Sigmoid colon (tissue), 6 donors: ENCODE measurements at regions not wholly inside any gene's neighbourhood (a gene's known extent, or its start where the extent isn't known, plus 50 kb on each side); places are given as distances from the start of the nearest gene placed in this dataset.

Source experiments
- DNase-seq: peaks from one replicate; pipeline ENCODE4 v3.0.0-alpha.2; 2019
- H3K27ac ChIP-seq, 4 donors: fragments of 200-600 bp; sonication (generic); one replicate each; pipeline ENCODE4 v1.5.1; 2016 to 2019; ENCODE audit warnings: mild to moderate bottlenecking in 1 of 4
- H3K27me3 ChIP-seq, 3 donors: fragments of 200-600 bp; sonication (generic); one replicate each; pipeline ENCODE4 v1.5.1; 2019; ENCODE audit warnings: mild to moderate bottlenecking in 1 of 3
- H3K36me3 ChIP-seq, 4 donors: fragments of 200-600 bp; sonication (generic); one replicate each; pipeline ENCODE4 v1.5.1; 2016 to 2019
- H3K4me1 ChIP-seq, 4 donors: fragments of 200-600 bp; sonication (generic); one replicate each; pipeline ENCODE4 v1.5.1; 2017 to 2019
- H3K4me3 ChIP-seq, 4 donors: fragments of 200-600 bp; sonication (generic); one replicate each; pipeline ENCODE4 v1.5.1; 2017 to 2019; ENCODE audit warnings: mild to moderate bottlenecking in 2 of 4, moderate library complexity in 1 of 4
- H3K9me3 ChIP-seq, 4 donors: fragments of 200-600 bp in 3 of 4; sonication (generic) in 3 of 4; one replicate each; pipeline versions ENCODE4 v1.5.1 to v1.6.1; 2013 to 2019
- EP300 ChIP-seq, 4 donors: sonication (generic); formaldehyde crosslinking; IDR thresholded peaks; one replicate each; pipeline ENCODE4 v1.6.1; 2017; ENCODE audit warnings: antibody characterized with exemption in 4 of 4
- POLR2A ChIP-seq, 2 donors: fragments of 450-650 bp; IDR thresholded peaks; one replicate each; pipeline ENCODE4 v1.6.1; 2016; ENCODE audit warnings: antibody characterized with exemption in 2 of 2, mild to moderate bottlenecking in 2 of 2, moderate library complexity in 2 of 2
- POLR2AphosphoS5 ChIP-seq, 4 donors: sonication (generic); formaldehyde crosslinking; IDR thresholded peaks; one replicate each; pipeline ENCODE4 v1.6.1; 2017; ENCODE audit warnings: antibody characterized with exemption in 4 of 4
- WGBS, 2 donors: extraction: QIAGEN DNeasy Blood & Tissue Kit; methylation state at CpG; one replicate each; pipeline ENCODE4 v1.1.7; 2013; 5-methylcytosine and 5-hydroxymethylcytosine counted together
- intact Hi-C: fragments of 100-400 bp; cut with DNase I; formaldehyde crosslinking; loops from one replicate; pipeline ENCODE4 v1.15.1; 2023
- TF ChIP-seq, protein P1 (sequence below), 4 experiments: fragments of 450-650 bp in 3 of 4; fragments of 200-600 bp in 1 of 4; IDR thresholded peaks; one replicate each; pipeline ENCODE4 v1.5.1; 2016 to 2019; ENCODE audit warnings: antibody characterized with exemption in 4 of 4, mild to moderate bottlenecking in 3 of 4, moderate library complexity in 2 of 4
- donor health status: healthy with polysubstance abuse.
- donor health status: healthy.

DNA sequence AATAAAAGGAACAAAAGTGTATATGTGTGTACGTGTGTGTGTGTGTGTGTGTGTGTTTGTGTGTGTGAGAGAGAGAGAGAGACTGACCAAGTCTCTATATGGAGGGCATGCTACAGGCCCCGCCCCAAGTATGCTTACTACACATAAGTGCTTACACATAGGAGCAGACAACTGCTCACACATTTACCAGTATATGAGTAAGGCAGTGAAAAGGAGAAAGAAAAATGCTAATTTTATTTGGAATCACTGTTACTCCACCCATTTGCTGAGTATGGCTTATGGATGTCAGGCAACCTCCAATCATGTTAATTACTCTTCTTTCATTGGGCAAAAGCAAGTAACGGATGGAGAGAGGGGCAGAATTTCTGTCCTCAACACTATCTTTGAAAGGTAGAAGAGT, 107.6 kb upstream of the STK26 start:
- DNase-seq: no peak
- Histone ChIP-seq H3K4me3 (no peak overlapping the region), H3K27me3 (no peaks in the 10 kb centered on the region), H3K27ac (no peak overlapping the region), H3K36me3 (no peaks in the 10 kb centered on the region), H3K9me3 (no peaks in the 10 kb centered on the region), H3K4me1 (no peaks in the 10 kb centered on the region)
- WGBS, 2 donors: 75 to 80% methylated on average over 3 of the region's 3 CpGs
- intact Hi-C loops: no loop called here
- TF ChIP-seq, protein P1, sequence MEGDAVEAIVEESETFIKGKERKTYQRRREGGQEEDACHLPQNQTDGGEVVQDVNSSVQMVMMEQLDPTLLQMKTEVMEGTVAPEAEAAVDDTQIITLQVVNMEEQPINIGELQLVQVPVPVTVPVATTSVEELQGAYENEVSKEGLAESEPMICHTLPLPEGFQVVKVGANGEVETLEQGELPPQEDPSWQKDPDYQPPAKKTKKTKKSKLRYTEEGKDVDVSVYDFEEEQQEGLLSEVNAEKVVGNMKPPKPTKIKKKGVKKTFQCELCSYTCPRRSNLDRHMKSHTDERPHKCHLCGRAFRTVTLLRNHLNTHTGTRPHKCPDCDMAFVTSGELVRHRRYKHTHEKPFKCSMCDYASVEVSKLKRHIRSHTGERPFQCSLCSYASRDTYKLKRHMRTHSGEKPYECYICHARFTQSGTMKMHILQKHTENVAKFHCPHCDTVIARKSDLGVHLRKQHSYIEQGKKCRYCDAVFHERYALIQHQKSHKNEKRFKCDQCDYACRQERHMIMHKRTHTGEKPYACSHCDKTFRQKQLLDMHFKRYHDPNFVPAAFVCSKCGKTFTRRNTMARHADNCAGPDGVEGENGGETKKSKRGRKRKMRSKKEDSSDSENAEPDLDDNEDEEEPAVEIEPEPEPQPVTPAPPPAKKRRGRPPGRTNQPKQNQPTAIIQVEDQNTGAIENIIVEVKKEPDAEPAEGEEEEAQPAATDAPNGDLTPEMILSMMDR (IDR thresholded peaks at IDR 0.05): no peak
- TF ChIP-seq EP300 (IDR thresholded peaks at IDR 0.05) (no peak), POLR2AphosphoS5 (IDR thresholded peaks at IDR 0.05) (no peak), POLR2A (IDR thresholded peaks at IDR 0.05) (no peak)

DNA sequence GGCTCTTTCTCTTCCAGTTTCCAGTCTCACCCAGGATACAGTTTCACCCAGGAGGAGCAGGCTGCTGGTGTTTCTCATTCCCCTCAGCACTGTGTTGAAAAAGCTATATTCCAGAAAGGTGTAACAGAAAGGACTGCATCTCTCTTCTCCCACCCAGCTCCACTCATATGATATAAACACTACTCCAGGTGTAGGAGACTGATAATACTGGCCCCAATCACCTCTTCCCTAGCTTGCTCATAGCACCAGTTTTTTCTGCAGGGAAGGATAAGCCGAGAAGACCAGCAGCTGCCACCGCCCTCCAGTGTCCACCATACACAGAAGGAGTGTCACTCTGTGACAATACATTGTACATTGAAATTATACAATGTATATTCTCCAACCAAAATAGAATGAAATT, 105.5 kb upstream of the STK26 start:
- H3K36me3 ChIP-seq: no peaks in the 10 kb centered on the region
- 92 to 95% methylated on average over 2 of the region's 2 CpGs for WGBS, 2 donors
- TF ChIP-seq POLR2A (IDR thresholded peaks at IDR 0.05): no peak
- no peak for TF ChIP-seq EP300 (IDR thresholded peaks at IDR 0.05)
- no peak for TF ChIP-seq POLR2AphosphoS5 (IDR thresholded peaks at IDR 0.05)
- TF ChIP-seq, protein P1 (IDR thresholded peaks at IDR 0.05): no peak
- intact Hi-C loops: no loop called here
- no peak for DNase-seq
- no peaks in the 10 kb centered on the region for H3K9me3 ChIP-seq
- no peak overlapping the region for H3K4me3 ChIP-seq
- no peaks in the 10 kb centered on the region for H3K4me1 ChIP-seq
- H3K27me3 ChIP-seq: no peaks in the 10 kb centered on the region
- no peak overlapping the region for H3K27ac ChIP-seq

DNA sequence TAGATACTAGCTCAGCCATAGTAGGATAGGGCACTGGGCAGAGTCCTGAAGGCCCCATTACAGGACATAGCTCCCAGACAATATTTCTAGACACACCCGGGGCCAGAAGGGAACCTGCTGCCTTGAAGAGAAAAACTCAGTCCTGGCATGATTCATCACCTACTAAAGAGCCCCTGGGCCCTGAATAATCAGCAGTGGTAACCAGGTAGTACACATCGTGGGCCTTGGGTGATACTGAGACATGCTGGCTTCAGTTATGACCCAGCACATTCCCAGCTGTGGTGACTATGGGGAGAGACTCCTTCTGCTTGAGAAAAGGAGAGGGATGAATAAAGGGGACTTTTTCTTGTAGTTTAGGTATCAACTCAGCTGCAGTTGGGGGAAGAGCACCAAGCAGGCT, 104.3 kb upstream of the STK26 start:
- Histone ChIP-seq H3K4me1 (no peaks in the 10 kb centered on the region), H3K4me3 (no peak overlapping the region), H3K36me3 (no peaks in the 10 kb centered on the region), H3K27me3 (no peaks in the 10 kb centered on the region), H3K9me3 (no peaks in the 10 kb centered on the region), H3K27ac (no peak overlapping the region)
- TF ChIP-seq POLR2AphosphoS5 (IDR thresholded peaks at IDR 0.05): no peak
- no peak for TF ChIP-seq POLR2A (IDR thresholded peaks at IDR 0.05)
- no peak for TF ChIP-seq EP300 (IDR thresholded peaks at IDR 0.05)
- TF ChIP-seq, protein P1 (IDR thresholded peaks at IDR 0.05): no peak
- WGBS, 2 donors: 80 to 92% methylated on average over 2 of the region's 2 CpGs
- intact Hi-C loops: no loop called here
- DNase-seq: no peak

DNA sequence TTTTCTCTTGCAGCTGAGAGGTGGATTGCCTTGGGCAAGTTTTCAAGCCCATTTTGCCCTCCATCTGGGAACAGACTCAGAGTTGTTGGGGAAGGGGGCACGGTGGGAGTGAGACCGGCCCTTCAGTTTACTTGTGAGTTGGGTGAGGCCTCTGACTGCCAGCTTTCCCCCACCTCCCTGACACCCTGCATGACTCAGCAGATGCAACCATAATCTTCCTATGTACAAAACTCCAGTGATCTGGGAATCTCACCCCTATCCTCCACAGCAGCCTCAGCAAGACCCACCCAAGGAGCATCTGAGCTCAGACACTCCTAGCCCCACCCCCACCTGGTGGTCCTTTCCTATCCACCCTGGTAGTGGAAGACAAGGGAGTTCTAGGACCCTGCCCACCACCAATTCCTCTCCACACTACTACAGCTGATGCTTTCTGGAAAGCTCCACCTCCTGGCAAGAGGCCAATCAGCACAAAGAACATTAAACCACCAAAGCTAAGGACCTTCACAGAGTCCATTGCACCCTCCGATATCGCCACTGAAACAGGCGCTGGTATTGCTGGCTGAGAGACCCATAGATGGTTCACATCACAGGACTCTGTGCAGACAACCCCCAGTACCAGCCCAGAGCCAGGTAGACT, 99.4 kb upstream of the STK26 start:
- TF ChIP-seq POLR2AphosphoS5 (IDR thresholded peaks at IDR 0.05) (no peak), EP300 (IDR thresholded peaks at IDR 0.05) (no peak), POLR2A (IDR thresholded peaks at IDR 0.05) (no peak)
- TF ChIP-seq, protein P1 (IDR thresholded peaks at IDR 0.05): no peak
- H3K4me3 ChIP-seq: no peak overlapping the region
- no peaks in the 10 kb centered on the region for H3K36me3 ChIP-seq
- no peaks in the 10 kb centered on the region for H3K4me1 ChIP-seq
- 93 to 94% methylated on average over 5 of the region's 5 CpGs for WGBS, 2 donors
- intact Hi-C loops: no loop called here
- H3K9me3 ChIP-seq: no peaks in the 10 kb centered on the region
- DNase-seq: no peak
- H3K27ac ChIP-seq: no peak overlapping the region
- H3K27me3 ChIP-seq: no peaks in the 10 kb centered on the region

DNA sequence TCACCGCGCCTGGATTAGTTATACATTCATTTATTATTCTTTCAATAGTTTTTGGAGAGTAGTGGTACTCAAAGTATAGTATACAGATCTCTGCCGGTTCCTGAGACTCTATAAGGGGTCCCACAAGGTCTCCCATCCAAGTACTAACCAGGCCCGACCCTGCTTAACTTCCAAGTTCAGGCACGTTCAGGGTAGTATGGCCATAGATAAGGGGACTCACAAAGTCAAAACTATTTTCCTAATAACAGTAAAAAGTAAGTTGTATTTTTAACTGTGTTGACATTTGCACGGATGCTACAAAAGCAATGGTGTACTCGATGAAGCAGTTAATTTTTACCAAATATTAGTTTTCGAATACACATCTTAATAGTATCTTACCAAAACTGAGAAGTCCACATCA, 84.4 kb upstream of the STK26 start:
- H3K36me3 ChIP-seq: no peaks in the 10 kb centered on the region
- H3K9me3 ChIP-seq: no peaks in the 10 kb centered on the region
- DNase-seq: no peak
- no peaks in the 10 kb centered on the region for H3K27me3 ChIP-seq
- TF ChIP-seq POLR2A (IDR thresholded peaks at IDR 0.05) (no peak), EP300 (IDR thresholded peaks at IDR 0.05) (no peak), POLR2AphosphoS5 (IDR thresholded peaks at IDR 0.05) (no peak)
- TF ChIP-seq, protein P1 (IDR thresholded peaks at IDR 0.05): no peak
- intact Hi-C loops: no loop called here
- no peak overlapping the region for H3K4me3 ChIP-seq
- WGBS, 2 donors: 87 to 89% methylated on average over 8 of the region's 8 CpGs
- H3K4me1 ChIP-seq: no peaks in the 10 kb centered on the region
- no peak overlapping the region for H3K27ac ChIP-seq
